SK-N-MC (cell line): ENCODE measurements at regions not wholly inside any gene's neighbourhood (a gene's known extent, or its start where the extent isn't known, plus 50 kb on each side); places are given as distances from the start of the nearest gene placed in this dataset.

Experiments used
- DNase-seq: peaks from one replicate; pipeline ENCODE4 v3.0.0-alpha.2; 2011; ENCODE audit warnings: low read depth, low spot score
- H3K27ac ChIP-seq: fragments of 200-600 bp; sonication (generic); 2 replicates; pipeline ENCODE4 v1.5.1; 2016; ENCODE audit warnings: mixed run types
- H3K36me3 ChIP-seq: fragments of 200-600 bp; sonication (generic); 2 replicates; pipeline ENCODE4 v1.6.1; 2017; ENCODE audit warnings: antibody characterized with exemption, low read length, mixed read lengths; ENCODE audit not compliant: insufficient read depth
- H3K4me3 ChIP-seq: fragments of 200-600 bp; sonication (generic); 2 replicates; pipeline ENCODE4 v1.5.1; 2016
- H3K9ac ChIP-seq: fragments of 200-600 bp; sonication (generic); 2 replicates; pipeline ENCODE4 v1.8.0; 2017; ENCODE audit warnings: mixed run types, mixed read lengths; ENCODE audit not compliant: insufficient read length
- H3K9me3 ChIP-seq: fragments of 200-600 bp; sonication (generic); 2 replicates; pipeline ENCODE4 v1.6.1; 2017; ENCODE audit warnings: low read depth, mild to moderate bottlenecking, antibody characterized with exemption, low read length, moderate library complexity, mixed read lengths
- EZH2 ChIP-seq: fragments of 200-600 bp; sonication (generic); IDR thresholded peaks from one replicate; pipeline ENCODE4 v1.6.1; 2017; ENCODE audit warnings: antibody characterized with exemption
- FOXP2 ChIP-seq: optimal IDR thresholded peaks from 2 replicates; pipeline ENCODE3; 2011; ENCODE audit warnings: mild to moderate bottlenecking, moderate library complexity; ENCODE audit not compliant: insufficient read depth; ENCODE audit errors: extremely low read length, control extremely low read depth
- POLR2AphosphoS5 ChIP-seq: IDR thresholded peaks from 2 replicates; pipeline ENCODE4 v1.6.1; 2012; ENCODE audit warnings: mild to moderate bottlenecking, low read depth, low read length, borderline replicate concordance

- no peak for DNase-seq
- H3K36me3 ChIP-seq: no peaks in the 10 kb centered on the region
- no peak overlapping the region for H3K9ac ChIP-seq
- H3K27ac ChIP-seq: no peak overlapping the region
- no peaks in the 10 kb centered on the region for H3K9me3 ChIP-seq
- H3K4me3 ChIP-seq: no peak overlapping the region
- no peak for TF ChIP-seq POLR2AphosphoS5
- TF ChIP-seq EZH2: no peak
- no peak for TF ChIP-seq FOXP2
Measured at GRCh38 chr2:8364668-8365067, 317.2 kb upstream of the ID2 start.

DNA sequence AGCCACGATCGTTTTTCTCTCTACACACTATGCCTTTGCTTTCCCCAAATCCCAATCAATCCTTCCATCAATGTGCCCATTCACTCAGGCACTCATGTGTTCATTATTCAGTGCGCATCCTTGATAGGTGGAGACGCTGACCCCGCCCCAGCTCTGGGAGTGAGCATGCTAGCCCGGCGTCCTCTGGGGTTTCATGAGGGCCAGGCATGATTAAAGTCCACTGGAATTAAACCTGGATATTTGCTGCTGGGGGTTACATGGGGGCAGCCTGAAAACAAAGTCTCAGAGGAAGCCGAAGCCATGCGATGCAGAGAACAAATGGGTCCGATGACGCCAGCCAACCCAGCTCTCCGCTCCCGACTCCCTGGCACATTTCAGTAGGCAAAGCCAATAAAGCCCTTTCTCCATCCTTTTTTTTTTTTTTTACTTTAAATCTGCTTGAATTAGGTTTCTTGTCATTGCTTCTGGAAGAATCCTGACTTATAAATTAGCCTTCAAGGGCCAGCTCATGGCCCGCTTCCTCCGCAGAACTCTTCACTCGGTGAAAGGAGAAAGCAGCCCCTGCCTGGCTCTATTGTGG is 316.4 kb upstream of the ID2 start:
- Histone ChIP-seq H3K4me3 (no peak overlapping the region), H3K27ac (no peak overlapping the region), H3K9me3 (no peaks in the 10 kb centered on the region), H3K36me3 (no peaks in the 10 kb centered on the region), H3K9ac (no peak overlapping the region)
- no peak for DNase-seq
- TF ChIP-seq EZH2 (no peak), POLR2AphosphoS5 (no peak), FOXP2 (no peak)

DNA sequence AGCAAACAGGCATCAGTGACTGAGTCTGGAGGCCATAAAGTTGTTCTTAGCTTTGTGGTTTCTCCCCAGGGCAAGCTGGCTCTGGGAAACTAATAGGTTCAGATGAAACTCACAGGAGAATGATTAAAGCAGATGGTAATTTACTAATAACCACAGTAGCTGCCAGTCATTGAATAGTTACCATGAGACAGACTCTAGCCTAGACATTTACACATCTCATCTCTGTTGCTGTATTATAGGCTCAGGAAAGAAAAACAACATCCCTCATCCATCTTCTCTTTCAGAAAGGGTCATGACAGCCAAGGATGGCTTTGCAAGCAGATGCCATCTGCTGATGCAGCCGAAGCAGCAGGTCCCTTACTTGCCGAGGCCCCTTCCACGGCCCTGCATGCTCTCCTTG is 314.0 kb upstream of the ID2 start:
- no peak overlapping the region for H3K9ac ChIP-seq
- no peak overlapping the region for H3K4me3 ChIP-seq
- H3K9me3 ChIP-seq: no peaks in the 10 kb centered on the region
- no peaks in the 10 kb centered on the region for H3K36me3 ChIP-seq
- no peak for TF ChIP-seq POLR2AphosphoS5
- no peak for DNase-seq
- H3K27ac ChIP-seq: no peak overlapping the region

DNA sequence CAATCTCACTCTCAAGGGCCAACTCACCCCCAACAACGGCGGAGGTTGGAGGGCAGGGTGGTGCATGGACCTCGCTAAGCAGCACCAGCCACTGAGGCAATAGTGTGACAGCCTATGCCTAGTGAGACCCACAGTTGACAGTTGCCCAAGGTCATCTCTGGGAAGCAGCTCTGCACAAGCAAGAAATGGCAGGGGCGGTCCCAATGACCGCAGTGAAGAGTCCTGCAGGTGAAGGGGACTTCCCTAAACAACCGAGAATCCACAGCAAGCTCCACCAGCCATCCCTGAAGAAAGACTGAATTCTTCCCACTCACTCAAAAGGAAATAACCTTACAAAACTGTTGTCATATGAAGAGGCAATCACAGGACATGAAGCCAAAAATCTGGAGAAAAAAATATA is 313.4 kb upstream of the ID2 start:
- Histone ChIP-seq H3K4me3 (no peak overlapping the region), H3K36me3 (no peaks in the 10 kb centered on the region), H3K27ac (no peak overlapping the region), H3K9me3 (0 out of 2 replicates have a peak, but pooled peaks cover 3% of the 10 kb centered on the region), H3K9ac (no peak overlapping the region)
- no peak for DNase-seq
- TF ChIP-seq EZH2 (no peak), POLR2AphosphoS5 (no peak), FOXP2 (no peak)

DNA sequence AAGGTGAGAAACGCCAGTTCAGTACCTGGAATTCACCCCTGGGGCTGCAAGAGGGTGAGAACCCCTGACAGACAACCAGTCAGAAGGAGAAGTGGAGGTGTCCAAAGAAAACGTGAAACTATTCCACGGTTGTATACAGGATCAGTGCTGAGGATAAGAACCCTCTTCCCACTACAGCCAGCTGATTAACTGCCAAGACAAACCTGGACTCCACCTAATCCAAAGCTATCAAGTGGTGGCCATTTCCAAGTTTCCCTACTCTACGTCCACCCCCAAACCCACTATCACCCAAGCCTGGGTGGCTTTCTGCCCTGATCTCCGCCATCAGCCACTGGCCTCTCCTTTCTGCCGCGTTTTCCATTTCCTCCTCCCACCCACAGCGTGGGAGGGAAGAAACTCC is 312.3 kb upstream of the ID2 start:
- H3K9ac ChIP-seq: no peak overlapping the region
- H3K27ac ChIP-seq: no peak overlapping the region
- TF ChIP-seq EZH2 (no peak), POLR2AphosphoS5 (no peak), FOXP2 (no peak)
- no peaks in the 10 kb centered on the region for H3K36me3 ChIP-seq
- no peak for DNase-seq
- H3K4me3 ChIP-seq: no peak overlapping the region
- 0 out of 2 replicates have a peak, but pooled peaks cover 3% of the 10 kb centered on the region for H3K9me3 ChIP-seq

GRCh38 chr2:8370258-8370802 is 311.5 kb upstream of the ID2 start:
- no peak overlapping the region for H3K4me3 ChIP-seq
- no peak for DNase-seq
- H3K27ac ChIP-seq: no peak overlapping the region
- TF ChIP-seq FOXP2 (no peak), POLR2AphosphoS5 (no peak), EZH2 (no peak)
- H3K9me3 ChIP-seq: 0 out of 2 replicates have a peak, but pooled peaks cover 3% of the 10 kb centered on the region
- no peak overlapping the region for H3K9ac ChIP-seq
- no peaks in the 10 kb centered on the region for H3K36me3 ChIP-seq

GRCh38 chr2:8371653-8372052 is 310.2 kb upstream of the ID2 start:
- Histone ChIP-seq H3K9me3 (0 out of 2 replicates have a peak, but pooled peaks cover 3% of the 10 kb centered on the region), H3K36me3 (no peaks in the 10 kb centered on the region), H3K27ac (no peak overlapping the region), H3K4me3 (no peak overlapping the region), H3K9ac (no peak overlapping the region)
- TF ChIP-seq POLR2AphosphoS5 (no peak), EZH2 (no peak), FOXP2 (no peak)
- no peak for DNase-seq

- DNase-seq: no peak
- Histone ChIP-seq H3K4me3 (no peak overlapping the region), H3K27ac (no peak overlapping the region), H3K9ac (no peak overlapping the region), H3K36me3 (no peaks in the 10 kb centered on the region), H3K9me3 (0 out of 2 replicates have a peak, but pooled peaks cover 3% of the 10 kb centered on the region)
- no peak for TF ChIP-seq EZH2
- TF ChIP-seq FOXP2: no peak
- TF ChIP-seq POLR2AphosphoS5: no peak
Measured at GRCh38 chr2:8374782-8375181, 307.1 kb upstream of the ID2 start.
